Body of pancreas (tissue), 4 donors: ENCODE measurements at regions not wholly inside any gene's neighbourhood (a gene's known extent, or its start where the extent isn't known, plus 50 kb on each side); places are given as distances from the start of the nearest gene placed in this dataset.

Experiments
- POLR2A ChIP-seq, 3 donors: fragments of 450-650 bp; IDR thresholded peaks; one replicate each; pipeline ENCODE4 v1.6.1; 2016; ENCODE audit warnings: antibody characterized with exemption in 3 of 3, mild to moderate bottlenecking in 2 of 3
- TF ChIP-seq, protein P1 (sequence below), 7 experiments: fragments of 450-650 bp in 4 of 7; fragments of 200-600 bp in 3 of 7; sonication (generic) in 3 of 7; IDR thresholded peaks; one replicate each; pipeline ENCODE4 v1.5.1; 2016 to 2019; ENCODE audit warnings: antibody characterized with exemption in 7 of 7

DNA sequence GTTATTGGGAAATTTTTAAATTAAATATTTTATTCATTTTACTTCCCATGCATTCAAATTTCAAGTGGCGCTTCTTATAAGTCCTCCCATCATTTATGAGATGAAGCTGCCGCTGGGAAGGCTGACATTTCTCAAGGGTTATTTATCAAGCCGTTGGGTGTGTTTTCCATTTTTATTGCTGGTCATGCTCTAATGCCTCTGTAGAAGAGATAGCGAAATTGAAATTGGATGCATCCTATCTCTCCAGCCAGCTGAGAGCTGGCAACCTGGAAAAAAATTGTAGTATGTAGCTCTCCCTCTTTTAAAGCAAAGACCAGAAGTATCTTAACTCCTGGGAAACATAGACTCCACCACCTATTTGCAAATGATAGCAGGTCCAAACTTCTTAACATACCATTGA is 135.9 kb downstream of the C6orf118 start:
- TF ChIP-seq, protein P1, sequence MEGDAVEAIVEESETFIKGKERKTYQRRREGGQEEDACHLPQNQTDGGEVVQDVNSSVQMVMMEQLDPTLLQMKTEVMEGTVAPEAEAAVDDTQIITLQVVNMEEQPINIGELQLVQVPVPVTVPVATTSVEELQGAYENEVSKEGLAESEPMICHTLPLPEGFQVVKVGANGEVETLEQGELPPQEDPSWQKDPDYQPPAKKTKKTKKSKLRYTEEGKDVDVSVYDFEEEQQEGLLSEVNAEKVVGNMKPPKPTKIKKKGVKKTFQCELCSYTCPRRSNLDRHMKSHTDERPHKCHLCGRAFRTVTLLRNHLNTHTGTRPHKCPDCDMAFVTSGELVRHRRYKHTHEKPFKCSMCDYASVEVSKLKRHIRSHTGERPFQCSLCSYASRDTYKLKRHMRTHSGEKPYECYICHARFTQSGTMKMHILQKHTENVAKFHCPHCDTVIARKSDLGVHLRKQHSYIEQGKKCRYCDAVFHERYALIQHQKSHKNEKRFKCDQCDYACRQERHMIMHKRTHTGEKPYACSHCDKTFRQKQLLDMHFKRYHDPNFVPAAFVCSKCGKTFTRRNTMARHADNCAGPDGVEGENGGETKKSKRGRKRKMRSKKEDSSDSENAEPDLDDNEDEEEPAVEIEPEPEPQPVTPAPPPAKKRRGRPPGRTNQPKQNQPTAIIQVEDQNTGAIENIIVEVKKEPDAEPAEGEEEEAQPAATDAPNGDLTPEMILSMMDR (IDR thresholded peaks at IDR 0.05), result no peak
- TF ChIP-seq POLR2A (IDR thresholded peaks at IDR 0.05), result no peak
